IPS-18c (cell line): ENCODE measurements at regions not wholly inside any gene's neighbourhood (a gene's known extent, or its start where the extent isn't known, plus 50 kb on each side); places are given as distances from the start of the nearest gene placed in this dataset.

Experiments used
- H3K4me3 ChIP-seq: 2 replicates; pipeline ENCODE4 v1.7.0; 2013; ENCODE audit warnings: low read depth, mild to moderate bottlenecking, low read length, moderate library complexity; ENCODE audit not compliant: insufficient read depth
- H3K9me3 ChIP-seq: one replicate; pipeline ENCODE4 v1.6.1; 2013; ENCODE audit warnings: mild to moderate bottlenecking, low read length, moderate library complexity; ENCODE audit not compliant: control insufficient read depth, insufficient read depth

- no peaks in the 10 kb centered on the region for H3K9me3 ChIP-seq
- H3K4me3 ChIP-seq: no peak overlapping the region
Observed at GRCh38 chr18:30403278-30403677, 639.3 kb downstream of the DSC3 start.

- no peaks in the 10 kb centered on the region for H3K9me3 ChIP-seq
- H3K4me3 ChIP-seq: no peak overlapping the region
Observed at GRCh38 chr18:30387401-30387800, 655.1 kb downstream of the DSC3 start.

GRCh38 chr18:30386624-30387023 is 655.9 kb downstream of the DSC3 start:
- Histone ChIP-seq H3K4me3 (no peak overlapping the region), H3K9me3 (no peaks in the 10 kb centered on the region)

GRCh38 chr18:30385684-30386083 is 656.9 kb downstream of the DSC3 start:
- no peaks in the 10 kb centered on the region for H3K9me3 ChIP-seq
- no peak overlapping the region for H3K4me3 ChIP-seq

DNA sequence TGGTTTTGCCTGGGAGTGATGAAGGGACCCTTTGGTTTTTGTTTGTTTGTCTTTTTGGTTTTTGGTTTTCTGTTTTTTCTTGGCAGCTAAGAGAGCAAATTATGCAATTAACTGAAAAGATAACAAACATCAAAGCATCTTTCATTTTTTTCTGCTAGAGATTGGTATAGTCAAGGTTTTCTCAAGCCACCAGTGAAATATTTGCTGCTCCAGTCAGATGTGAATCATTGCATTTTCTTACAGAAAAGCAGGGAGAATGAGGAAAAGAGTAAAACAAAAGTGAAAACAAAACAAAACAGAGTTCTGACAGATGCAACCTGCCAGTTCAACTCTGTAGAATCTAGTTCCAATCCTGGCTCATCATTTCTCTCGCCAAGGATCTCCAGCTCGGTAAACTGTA is 660.7 kb downstream of the DSC3 start:
- H3K9me3 ChIP-seq: no peaks in the 10 kb centered on the region
- no peak overlapping the region for H3K4me3 ChIP-seq

DNA sequence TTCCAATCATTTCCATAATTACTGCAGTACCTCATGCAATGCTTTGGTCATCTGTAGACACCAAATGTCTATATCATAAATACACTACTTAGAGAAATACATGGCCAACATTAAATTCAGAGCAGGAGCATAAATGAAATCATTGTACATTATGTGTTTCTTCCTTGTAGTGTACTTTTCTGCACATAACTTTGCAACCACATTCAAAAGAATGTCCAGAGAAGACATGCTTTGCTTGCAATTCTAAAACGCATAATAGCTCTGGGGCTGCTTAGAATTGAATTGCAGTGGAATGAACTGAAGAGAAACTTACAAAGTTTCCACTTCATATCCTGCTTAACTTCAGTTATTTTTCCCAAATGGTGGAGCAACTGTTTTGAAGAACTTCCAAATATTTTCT is 664.4 kb downstream of the DSC3 start:
- no peak overlapping the region for H3K4me3 ChIP-seq
- H3K9me3 ChIP-seq: peaks cover 2% of the 10 kb centered on the region

- Histone ChIP-seq H3K9me3 (peaks cover 2% of the 10 kb centered on the region), H3K4me3 (no peak overlapping the region)
Observed at GRCh38 chr18:30376515-30376914, 666.0 kb downstream of the DSC3 start.

DNA sequence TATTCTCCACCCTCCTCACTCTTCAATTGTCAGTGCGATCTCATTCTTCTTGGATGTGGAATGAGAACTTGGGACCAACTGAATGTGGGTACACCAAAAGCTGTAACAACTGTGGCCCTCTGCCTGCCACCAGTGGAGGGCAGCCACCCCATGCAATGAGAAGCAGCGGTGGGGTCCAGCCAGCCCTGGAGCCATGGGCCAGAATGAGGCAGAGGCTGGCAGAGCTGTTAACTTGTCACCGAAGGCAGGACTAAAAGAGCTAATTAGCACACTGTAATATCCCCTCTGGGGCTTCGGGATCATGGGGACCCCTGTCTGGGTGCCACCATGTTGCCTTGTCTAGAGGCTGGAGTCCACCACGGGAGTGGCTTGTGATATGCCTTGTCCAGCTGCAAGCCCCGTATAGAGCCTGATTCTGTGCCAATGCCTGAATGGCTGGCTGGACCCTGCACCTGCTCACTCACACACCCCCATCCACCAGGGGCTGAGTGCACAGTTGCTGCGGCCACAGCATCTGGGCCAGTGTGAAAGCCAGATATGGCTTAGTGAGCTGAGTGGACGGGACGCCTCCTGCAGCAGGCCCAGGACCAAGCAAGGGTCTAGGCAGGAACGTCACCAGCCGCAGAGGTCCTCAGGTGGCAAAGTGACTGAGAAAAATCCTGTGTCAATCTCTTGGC is 680.5 kb downstream of the DSC3 start:
- H3K9me3 ChIP-seq: no peaks in the 10 kb centered on the region
- no peak overlapping the region for H3K4me3 ChIP-seq

GRCh38 chr18:30359521-30359920 is 683.0 kb downstream of the DSC3 start:
- no peaks in the 10 kb centered on the region for H3K9me3 ChIP-seq
- no peak overlapping the region for H3K4me3 ChIP-seq

- Histone ChIP-seq H3K4me3 (no peak overlapping the region), H3K9me3 (no peaks in the 10 kb centered on the region)
Observed at GRCh38 chr18:30358555-30358954, 684.0 kb downstream of the DSC3 start.

DNA sequence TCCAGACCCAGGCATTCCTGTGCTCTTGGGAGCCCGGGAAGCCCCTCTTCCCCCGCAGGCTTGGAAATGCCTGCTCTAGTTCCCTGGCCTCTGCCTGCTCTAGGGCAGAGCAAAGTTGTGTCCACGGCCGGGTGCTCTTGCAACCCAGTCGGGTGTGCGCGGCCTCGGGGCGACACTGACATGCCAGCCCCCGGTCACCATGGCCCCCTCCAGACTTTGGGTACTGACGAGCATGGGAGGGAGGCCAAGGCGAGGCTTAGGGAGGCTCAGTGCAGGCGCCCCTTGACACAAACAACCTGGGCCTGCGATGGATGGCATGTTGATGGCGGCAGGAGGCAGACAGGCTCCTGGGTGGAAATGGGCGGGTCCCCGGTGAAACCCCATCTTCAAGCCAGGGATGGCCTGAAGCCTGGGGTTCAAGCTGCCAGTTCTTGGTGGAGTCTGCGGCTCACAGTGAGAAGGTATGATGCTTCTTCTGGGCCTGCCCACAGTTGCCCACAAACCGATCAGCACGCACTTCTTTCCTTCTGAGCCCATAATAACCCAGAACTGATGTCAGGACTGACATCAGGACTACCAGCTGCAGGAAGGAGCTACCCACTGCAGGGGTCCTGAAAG is 689.9 kb downstream of the DSC3 start:
- H3K4me3 ChIP-seq: no peak overlapping the region
- peaks cover 2% of the 10 kb centered on the region for H3K9me3 ChIP-seq

DNA sequence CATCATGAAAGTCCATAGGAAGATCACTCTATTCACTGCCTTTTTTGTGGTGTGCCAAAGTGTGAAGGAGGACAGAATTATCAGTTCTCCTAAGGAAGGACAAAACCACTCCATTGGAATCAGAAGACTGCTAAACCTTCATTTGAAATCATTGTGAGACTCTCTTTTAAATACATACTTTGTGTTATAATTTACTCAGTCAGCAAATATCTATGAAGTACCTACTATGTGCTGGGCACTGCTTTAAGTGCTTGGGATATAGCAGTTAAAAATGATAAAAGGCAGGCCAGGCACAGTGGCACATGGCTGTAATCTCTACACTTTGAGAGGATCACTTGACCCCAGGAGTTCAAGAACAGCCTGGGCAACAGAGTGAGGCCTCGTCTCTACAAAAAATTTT is 692.3 kb downstream of the DSC3 start:
- H3K9me3 ChIP-seq: peaks cover 13% of the 10 kb centered on the region
- H3K4me3 ChIP-seq: no peak overlapping the region

GRCh38 chr18:30343090-30343489 is 699.5 kb downstream of the DSC3 start:
- H3K9me3 ChIP-seq: peaks cover 13% of the 10 kb centered on the region

DNA sequence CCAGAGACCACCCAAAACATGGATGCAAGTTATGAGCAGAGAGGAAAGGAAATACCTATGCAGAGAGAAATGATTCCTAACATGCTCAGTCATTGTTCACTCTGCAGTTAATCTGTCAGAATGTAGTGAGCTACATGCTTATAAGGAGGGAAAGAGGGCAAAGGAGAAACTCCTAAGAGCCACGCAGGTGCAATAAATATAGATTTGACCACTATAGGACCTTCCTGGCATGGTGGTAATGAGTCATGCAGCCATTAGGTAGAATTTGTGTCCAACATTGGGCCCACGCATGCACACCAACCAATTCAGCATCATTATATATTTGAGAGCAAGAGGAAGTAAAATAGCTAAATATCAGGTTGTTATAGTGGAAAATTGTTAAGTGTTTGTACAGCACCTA is 699.9 kb downstream of the DSC3 start:
- no peak overlapping the region for H3K4me3 ChIP-seq
- peaks cover 11% of the 10 kb centered on the region for H3K9me3 ChIP-seq

More at GRCh38 chr18:30343090-30343489, 699.5 kb downstream of the DSC3 start:
- H3K4me3 ChIP-seq: no peak overlapping the region

DNA sequence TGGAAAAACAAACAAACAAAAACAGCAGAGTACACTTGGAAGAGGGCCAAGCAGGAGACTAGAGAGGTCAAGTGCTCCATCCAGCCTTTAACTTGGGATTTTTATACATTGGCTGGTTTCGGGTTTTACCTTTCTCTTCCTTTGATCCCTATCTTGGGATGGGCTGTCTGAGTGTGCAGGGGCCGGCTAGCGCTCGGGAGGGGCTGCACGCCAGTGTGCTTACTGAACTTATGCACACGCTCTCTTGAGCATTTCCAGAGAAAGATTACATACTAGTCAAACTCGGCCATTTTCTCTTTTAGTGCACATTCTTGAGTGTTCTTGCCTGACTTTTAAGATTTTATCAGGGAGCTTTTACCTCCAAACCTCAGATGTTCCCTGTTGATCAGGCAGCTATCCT is 707.8 kb downstream of the DSC3 start:
- no peak overlapping the region for H3K4me3 ChIP-seq
- H3K9me3 ChIP-seq: no peaks in the 10 kb centered on the region

DNA sequence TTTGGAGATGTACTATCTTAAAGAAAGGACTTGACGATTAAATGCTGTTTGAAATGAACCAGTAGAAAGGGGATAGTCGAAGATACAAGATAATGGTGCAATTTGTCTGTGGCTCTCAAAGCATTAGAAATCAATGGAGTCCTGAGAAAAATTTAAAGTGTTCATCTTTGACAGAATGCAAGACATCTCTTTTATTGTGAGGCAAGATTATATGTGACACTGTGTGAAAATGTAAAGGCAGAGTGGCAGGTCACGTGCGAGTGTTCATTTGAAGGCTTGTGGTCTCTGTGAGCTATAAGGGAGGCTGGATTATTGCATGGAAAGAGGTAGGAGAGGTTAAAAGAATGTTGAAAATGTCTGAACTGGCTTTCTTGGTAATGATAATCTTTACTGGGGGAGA is 709.2 kb downstream of the DSC3 start:
- H3K9me3 ChIP-seq: no peaks in the 10 kb centered on the region
- H3K4me3 ChIP-seq: no peak overlapping the region

- Histone ChIP-seq H3K9me3 (no peaks in the 10 kb centered on the region), H3K4me3 (no peak overlapping the region)
Observed at GRCh38 chr18:30328839-30329238, 713.7 kb downstream of the DSC3 start.

DNA sequence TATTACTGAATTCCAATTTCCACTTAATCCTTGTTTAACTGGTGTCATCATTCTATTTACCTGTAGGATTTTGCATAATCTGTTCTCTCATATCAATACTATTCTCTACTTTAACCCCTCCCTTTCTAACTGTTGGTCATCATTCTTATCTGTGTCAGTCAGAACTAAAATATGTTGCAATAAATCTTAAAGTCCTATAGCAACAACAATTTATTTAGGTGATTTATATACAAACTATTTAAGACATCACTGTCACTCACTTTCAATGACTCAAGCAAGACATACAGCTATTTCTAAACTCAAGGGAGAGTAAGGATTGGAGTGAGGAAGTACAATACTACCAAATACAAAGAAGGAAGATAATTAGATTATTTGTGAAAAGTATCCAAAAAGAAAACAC is 740.4 kb downstream of the DSC3 start:
- Histone ChIP-seq H3K9me3 (no peaks in the 10 kb centered on the region), H3K4me3 (no peak overlapping the region)

GRCh38 chr18:30298769-30299168 is 743.8 kb downstream of the DSC3 start:
- no peak overlapping the region for H3K4me3 ChIP-seq
- no peaks in the 10 kb centered on the region for H3K9me3 ChIP-seq
